Activated CD8-positive, alpha-beta memory T cell treated with anti-CD3 and anti-CD28 coated beads, Interleukin-2, amount 50 U/mL, for 1 hour (primary cell): ENCODE measurements at regions not wholly inside any gene's neighbourhood (a gene's known extent, or its start where the extent isn't known, plus 50 kb on each side); places are given as distances from the start of the nearest gene placed in this dataset.
"Not testable (repeated sequence)": the region's sequence is repeated elsewhere in the genome, so short reads cannot be mapped to it uniquely, and the experiment has no call there.

Experiments
- DNase-seq: peaks from one replicate; pipeline ENCODE4 v3.0.0-alpha.2; 2020; ENCODE audit errors: extremely low read depth

DNA sequence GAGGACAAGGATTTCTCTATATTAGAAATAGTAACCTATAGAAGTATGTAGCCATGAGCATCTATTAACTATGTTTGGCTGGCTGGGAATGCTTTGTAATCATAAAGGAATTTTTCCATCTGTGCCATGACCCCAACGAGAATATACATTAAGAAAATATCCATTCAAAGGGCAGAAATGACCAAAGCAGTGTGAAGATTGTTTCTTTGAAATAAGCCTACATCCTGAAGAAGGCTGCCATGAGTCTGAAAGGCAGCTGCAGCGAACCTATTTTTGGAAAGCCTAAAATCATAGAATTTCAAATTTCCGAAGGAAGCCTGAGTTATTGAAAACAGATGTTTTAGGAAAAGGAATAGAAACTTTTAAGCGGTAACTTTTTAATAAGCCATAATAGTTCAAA is 244.2 kb upstream of the FOXK1 start:
- DNase-seq: no peak

DNA sequence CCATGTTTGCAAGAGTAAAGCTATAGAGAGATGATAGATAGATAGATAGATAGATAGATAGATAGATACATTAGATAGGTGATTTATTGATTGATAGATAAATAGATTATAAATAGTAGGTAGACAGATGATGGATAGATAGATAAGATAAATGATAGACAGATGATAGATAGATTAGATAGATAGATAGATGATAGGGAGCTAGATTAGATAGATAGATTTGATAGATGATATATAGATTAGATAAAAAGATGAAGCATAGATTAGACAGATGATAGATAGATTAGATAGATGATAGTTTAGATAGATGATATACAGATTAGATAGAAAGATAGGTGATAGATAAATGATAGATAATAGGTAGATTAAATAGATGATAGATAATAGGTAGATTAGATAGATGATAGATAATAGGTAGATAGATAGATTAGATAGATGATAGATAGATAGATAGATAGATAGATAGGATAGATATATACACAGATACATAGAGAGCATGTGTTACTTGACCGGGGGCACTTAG is 243.3 kb upstream of the FOXK1 start:
- no peak for DNase-seq

DNA sequence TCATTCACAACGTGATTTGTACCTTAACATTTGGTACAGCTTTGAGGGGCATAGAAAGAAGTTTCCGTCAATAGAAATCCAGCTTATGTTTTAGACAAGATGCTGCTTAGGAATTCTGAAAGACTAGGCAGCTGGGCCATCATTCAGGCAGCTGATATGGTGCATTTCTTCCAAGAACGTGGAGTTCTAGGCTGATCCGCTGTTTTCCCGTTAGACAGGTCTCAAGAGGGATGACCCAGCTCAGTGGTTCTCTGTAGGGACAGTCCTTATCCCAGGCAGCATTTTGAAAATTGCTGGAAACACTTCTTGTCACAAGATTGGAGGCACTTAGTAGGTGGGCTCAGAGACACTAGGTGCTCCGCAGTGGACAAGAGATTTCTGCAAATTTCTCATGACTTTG is 242.7 kb upstream of the FOXK1 start:
- DNase-seq: no peak

DNA sequence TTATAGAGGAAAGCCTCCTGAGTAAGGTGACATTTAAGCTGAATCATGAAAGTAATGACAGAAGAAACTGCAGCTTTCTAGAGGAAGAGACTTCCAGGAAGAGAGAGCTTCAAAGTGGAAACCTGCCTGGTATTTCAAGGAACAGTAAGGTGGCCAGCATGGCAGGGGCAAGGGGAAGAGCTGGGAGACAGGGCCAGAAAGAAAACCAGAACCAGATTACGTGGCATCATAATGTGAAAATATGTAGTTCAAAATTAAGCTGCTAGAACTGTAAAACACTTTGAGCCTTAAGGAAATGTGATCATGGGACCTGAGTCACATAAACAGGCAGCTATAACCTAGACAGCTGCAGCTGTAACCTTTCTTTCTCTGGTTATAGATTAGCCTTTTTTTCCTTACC is 238.0 kb upstream of the FOXK1 start:
- no peak for DNase-seq

DNA sequence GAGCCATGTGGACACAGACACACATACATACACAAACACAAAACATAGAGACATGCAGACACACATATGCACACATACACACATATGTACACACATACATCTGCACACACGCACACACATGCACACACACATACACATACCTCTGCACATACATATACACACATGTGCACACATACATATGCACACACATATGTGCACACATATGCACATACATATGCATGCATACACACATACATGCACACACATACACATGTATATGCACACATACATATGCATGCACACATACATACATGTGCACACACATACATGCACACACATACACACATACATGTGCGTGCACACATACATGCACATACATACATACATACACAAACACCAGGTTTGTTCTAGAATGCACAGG is 236.3 kb upstream of the FOXK1 start:
- DNase-seq: no peak

DNA sequence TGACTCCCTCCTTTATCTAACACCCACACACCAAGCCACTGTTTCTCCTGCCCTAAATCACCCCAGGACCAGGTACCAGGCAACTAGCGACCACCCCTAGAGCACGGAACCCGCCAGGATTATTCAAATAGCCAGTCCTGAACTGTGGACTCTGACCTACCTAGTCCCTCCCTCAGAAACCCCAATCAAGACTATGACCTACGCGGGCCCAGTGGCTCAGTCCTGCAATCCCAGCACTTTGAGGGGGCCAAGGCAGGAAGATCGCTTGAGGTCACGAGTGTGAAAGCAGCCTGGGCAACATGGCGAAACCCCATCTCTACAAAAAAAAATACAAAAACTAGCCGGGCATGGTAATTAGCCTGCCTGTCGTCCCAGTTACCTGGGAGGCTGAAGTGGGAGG is 232.8 kb upstream of the FOXK1 start:
- DNase-seq: no peak

DNA sequence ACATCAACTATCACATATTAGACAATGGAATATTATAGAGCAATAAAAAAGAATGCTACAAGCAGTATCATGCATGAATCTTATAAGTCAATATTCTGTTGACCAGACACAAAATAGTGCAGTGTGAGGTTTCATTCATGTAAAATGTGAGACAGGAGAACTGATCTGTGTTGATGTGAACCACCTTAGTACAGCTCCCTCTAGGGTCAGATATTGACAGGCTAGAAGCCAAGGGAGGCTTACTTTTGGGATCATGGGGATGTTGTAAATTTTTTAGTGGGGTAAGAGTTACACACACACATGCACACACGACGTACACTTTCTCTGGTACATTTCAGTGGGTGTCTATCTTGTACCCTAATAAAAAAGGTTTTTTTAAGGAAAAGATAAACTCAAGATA is 231.6 kb upstream of the FOXK1 start:
- no peak for DNase-seq

DNA sequence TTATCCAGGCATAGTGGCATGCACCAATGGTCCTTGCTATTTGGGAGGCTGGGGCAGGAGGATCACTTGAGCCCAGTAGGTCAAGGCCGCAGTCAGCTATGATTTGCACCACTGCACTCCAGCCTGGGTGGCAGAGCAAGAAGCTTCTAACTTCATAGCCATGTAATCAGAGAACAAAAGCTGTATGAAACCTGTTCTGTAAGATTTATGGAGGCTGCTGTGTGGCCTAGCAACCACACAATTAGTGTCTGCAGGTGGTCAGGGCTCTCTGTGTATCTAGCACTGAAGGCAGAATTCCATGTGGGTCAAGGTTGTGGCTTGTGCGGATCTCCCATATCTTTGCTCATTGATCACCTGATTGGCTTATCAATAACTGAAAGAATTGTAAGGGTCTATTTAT is 221.5 kb upstream of the FOXK1 start:
- no peak for DNase-seq

DNA sequence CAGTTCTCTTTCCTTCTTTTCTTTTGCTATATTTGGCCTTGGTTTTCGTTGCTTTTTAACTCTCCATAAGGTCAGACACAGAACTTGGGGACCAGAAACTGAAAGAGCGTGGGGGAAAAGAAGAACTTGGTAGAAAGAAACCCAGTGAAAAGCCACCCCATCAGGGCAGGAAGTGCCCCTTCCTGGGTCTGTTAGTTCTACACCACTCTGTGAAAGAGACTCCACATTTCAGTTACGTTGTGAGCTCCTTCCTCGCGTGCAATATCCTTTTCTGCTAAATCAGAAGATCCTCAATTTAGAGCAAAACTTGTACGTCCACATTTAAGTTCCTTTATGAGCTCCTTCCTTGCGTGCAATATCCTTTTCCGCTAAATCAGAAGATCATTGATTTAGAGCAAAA is 220.6 kb upstream of the FOXK1 start:
- DNase-seq: no peak

DNA sequence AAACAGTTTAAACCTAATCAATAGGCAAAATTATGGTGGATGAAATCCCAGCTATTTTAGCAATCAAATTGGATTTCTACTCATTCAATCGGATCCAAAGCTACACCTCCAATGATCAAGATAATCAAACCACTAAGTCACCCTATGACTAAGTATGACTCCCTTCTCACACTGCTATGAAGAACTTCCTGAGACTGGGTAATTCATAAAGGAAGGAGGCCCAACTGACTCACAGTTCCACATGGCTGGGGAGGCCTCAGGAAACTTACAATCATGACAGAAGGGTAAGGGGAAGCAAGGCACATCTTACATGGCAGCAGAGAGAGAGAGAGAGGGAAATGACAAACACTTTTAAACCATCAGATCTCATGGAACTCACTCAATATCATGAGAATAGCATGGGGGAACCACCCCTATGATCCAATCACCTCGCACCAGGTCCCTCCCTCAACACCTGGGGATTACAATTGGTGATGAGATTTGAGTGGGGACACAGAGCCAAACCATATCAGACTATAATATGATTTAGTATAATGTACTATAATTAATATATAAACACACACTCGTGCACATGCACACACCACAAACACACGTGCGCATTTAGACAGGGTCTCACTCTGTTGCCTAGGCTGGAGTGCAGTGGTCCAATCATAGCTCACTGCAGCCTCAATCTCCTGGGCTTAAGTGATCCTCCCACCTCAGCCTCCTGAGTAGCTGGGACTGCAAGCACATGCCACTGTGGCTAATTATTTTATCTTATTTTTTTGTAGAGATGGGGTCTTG is 213.6 kb upstream of the FOXK1 start:
- DNase-seq: no peak

DNA sequence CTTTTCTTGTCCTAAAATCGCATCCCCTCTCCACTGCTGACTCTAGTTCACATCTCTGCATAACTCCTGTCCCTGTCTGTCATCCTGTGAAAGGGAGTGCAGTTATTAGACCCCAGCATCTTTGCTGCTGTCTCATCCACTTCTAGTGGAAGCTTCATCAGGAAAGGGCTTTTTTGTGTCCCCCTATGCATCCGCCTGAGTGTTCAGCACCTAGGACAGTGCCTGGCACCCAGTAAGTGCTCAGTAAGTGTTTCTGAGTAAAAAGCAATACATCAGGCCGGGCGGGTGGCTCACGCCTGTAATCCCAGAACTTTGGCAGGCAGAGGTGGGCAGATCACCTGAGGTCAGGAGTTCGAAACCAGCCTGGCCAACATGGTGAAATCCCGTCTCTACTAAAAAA is 211.8 kb upstream of the FOXK1 start:
- DNase-seq: no peak

DNA sequence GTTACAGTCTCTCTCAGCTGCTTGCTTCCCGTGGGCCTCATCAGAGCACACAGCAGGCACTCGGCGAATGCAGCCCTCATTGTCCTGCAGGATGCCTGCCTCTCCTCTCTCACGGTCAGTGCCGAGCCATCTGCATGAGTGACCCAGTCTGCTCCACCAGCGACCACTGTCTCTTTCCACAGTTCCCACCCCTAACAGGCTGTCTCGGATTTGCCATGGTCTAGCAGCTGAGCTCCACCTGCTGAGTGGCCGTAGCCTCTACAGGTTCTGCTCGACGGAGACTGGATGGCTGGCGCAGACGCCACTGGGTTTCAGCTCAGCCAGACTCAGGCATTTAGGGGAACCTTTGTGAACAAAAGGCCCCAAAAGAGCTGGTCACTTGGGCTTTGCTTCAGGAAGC is 209.4 kb upstream of the FOXK1 start:
- no peak for DNase-seq

DNA sequence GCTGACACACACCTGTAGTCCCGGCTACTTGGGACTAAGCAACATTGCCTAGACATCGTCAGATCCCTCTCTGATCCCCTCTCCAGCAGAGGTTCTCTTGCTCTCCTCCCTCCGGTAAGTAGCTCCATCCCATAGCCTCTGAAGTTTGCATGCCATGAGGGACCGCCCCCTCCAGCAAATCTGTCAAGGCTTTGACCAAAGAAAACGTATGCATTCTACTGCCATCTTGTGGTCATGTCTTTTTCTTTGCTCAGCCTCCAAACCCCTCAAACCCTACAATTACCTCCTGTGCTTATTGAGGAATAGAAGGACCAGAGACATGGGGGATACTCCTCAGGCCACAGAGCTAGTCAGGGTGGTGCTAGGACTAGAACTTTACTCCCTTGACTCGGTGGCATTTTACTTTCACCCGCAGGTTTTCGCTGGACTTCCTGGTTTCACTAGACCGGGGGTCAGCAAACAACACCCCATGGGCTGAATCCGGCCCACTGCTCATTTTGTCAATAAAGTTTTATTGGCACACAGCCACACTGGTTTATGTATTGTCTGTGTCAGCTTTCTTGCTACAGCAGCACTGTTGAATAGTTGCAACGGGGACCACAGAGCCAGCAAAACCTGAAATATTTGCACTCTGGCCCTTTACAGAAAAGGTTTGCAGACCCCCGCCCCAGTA is 202.6 kb upstream of the FOXK1 start:
- no peak for DNase-seq

DNA sequence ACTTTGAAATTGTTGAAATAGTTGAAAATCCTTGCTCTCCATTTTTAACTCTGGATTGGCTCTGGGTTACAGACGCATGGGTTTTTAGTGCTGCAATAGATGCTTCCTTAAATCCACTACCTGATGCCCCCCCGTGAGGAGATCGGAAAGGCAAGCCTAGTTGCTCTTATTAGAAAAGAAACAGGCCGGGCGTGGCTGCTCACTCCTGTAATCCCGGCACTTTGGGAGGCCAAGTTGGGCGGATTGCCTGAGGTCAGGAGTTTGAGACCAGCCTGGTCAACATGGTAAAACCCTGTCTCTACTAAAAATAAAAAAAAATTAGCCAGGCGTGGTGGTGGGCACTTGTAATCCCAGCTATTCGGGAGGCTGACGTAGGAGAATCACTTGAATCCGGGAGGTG is 202.0 kb upstream of the FOXK1 start:
- DNase-seq: not testable (repeated sequence)

DNA sequence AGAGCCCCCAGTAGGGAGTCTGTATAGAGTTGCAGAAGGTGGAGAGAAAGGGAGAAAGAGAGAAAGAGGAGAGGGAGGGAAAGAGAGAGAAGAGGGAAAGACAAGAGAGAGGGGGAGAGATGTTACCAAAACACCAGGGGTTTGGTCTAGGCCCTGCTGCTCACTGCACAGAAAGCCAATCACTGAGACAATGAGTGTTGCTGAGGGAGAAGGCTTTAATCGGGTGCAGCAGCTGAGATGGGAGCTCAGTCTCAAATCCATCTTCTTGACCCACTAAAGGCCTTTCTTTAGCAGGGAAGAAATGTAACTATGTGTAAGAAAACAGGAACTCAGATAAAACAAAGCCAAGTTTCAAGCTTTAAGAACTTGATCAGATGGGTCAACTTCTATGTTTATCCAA is 198.2 kb upstream of the FOXK1 start:
- DNase-seq: no peak

DNA sequence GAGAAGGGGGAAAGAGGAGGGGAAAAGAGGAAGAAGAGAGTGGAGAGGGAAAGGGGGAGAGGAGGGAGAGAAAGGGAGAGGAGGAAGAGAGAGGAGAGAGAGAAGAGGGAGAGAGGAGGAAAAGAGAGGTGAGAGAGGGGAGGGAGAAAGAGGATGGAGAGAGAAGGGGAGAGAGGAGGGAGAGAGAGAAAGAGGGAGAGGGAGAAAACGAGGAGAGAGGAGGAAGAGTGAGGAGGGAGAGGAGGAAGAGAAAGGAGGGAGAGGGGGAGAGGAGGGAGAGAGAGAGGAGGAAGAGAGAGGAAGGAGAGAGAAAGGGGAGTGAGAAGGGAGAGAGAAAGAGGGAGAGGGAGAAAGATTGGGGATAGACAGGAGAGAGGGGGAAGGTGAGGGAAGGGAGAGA is 197.6 kb upstream of the FOXK1 start:
- DNase-seq: no peak

DNA sequence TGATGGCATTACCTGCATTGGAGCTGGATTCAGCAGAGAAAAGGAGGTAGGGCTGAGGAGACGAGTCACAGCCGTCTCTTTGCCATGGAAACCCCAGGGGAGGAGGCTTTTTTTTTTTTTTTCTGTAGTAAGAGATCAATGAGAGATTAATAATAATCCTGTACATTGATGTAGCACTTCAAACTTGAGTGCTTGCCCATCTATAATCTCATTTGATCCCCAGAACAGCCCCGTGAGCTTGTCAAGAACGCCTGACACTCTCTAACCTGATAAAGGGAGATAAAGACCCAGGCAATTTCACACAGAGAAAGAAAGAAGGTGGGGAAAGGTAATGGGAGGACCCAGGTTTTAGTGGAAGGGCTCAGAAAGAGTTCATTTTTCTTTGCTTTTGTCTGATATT is 195.2 kb upstream of the FOXK1 start:
- no peak for DNase-seq

DNA sequence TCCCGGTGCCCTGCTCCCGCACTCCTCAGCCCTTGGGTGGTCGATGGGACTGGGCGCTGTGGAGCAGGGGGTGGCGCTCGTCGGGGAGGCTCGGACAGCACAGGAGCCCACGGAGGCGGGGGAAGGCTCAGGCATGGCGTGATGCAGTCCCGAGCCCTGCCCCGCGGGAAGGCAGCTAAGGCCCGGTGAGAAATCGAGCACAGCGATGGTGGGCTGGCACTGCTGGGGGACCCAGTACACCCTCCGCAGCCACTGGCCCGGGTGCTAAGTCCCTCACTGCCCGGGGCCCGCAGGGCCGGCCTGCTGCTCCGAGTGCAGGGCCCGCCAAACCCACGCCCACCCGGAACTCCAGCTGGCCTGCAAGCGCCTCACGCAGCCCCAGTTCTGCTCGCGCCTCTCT is 185.2 kb upstream of the FOXK1 start:
- DNase-seq: not testable (repeated sequence)

DNA sequence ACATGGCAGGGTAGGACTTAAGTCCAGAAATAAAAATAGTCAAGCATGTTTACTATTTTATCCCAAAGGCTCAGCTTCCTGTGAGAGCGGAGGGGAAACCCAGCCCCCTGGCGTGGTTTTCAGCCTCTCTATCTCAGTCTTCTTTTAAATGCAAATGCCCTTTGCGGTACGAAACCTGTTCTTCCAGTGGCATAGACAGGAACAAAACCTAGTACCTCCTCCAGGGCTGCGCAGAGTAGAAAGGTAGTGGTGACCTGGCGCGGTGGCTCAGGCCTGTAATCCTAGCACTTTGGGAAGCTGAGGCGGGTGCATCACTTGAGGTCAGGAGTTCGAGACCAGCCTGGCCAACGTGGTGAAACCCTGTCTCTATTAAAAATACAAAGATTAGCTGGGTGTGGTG is 181.3 kb upstream of the FOXK1 start:
- no peak for DNase-seq

DNA sequence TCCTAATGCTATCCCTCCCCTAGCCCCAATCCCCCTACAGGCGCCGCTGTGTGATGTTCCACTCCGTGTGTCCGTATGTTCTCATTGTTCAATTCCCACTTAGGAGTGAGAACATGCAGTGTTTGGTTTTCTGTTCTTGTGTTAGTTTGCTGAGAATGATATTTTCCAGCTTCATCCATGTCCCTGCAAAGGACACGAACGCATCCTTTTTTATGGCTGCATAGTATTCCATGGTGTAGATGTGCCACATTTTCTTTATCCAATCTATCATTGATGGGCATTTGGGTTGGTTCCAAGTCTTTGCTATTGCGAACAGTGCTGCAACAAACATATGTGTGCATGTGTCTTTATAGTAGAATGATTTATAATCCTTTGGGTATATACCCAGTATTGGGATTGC is 174.2 kb upstream of the FOXK1 start:
- not testable (repeated sequence) for DNase-seq

DNA sequence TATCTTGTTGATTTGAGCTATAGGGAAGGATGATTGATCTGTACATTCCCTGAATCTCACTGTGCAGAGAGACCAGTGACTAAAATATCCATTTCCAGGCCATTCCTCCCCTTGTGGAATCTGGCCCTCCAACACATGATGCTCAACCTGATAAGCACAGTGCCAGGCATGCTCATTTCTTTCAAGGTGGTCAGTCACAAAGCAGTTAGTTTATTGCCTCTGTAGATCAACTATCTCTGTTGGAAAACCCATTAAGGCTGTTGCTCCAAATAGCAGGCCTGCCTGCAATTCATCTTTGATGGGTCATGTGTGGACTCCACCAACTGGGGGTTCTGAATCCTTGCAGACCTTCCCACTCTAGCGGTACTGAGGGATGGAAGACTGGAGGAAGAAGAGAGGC is 168.6 kb upstream of the FOXK1 start:
- DNase-seq: no peak

DNA sequence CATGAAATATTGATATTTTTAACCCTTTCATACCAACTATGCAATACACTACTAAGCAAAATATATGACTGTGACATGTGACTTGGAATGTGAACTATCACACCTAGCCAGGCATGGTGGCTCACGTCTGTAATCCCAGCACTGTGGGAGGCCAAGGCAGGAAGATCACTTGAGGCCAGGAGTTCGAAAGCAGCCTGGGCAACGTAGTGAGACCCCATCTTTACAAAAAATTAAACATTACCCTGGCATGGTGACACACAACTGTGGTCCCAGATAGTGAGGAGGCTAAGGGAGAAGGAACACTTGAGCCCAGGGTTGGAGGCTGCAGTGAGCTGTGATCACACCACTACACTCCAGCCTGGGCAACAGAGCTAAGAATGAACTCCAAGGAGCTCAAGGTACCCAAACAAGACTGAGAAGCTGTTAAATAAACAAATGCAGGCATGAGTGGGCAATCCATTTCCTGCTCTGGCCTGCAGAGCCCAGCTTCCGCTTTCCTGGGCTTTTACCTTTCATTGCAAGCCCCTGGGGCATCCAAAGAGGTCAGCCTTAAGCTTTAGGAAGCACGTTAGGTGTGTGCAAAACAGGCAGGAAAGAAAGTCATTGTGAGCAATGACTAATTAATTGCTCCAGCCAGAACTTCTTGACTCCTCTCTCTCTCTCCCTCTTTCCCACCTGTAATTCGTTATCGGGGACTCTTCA is 162.1 kb upstream of the FOXK1 start:
- no peak for DNase-seq

DNA sequence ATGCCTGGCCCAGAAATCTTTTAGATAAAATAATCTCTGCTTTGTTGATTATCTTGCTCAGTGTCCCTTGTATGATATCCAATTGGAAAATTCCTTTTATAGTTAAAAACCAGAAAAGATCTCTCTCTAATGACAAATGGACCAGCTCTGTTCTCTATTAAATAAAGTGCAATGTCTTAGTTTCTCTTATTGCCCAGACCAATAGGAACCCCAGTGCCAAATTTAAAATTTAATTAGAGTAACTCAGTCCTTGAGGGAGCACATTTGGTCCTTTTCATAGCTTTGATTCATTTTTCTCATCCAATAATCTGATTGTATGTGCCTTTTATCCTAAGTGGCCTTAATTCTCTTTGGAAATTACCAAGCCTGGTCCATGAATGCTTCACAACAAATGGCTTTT is 158.9 kb upstream of the FOXK1 start:
- DNase-seq: no peak
